HCT116 (cell line): ENCODE measurements at regions not wholly inside any gene's neighbourhood (a gene's known extent, or its start where the extent isn't known, plus 50 kb on each side); places are given as distances from the start of the nearest gene placed in this dataset.

ENCODE experiments used
- ATAC-seq: fragments of 200-7000 bp; cut with Tn5 transposase; 2 replicates; pipeline ENCODE4 v1.9.1; 2020; ENCODE audit warnings: mild to moderate bottlenecking, moderate library complexity
- BruUV-seq: library from RNA; stranded (reverse); fragments of 400-500 nt; replicated peaks from 2 replicates; lab custom pipeline; 2021; lab: Mats Ljungman, UMichigan
- CTCF ChIA-PET: fragments of 300-600 bp; sonication (Branson Sonifier 250); formaldehyde crosslinking; loops from one replicate; lab custom pipeline; 2021; ENCODE audit warnings: antibody characterized with exemption; lab: Charles Lee
- POLR2A ChIA-PET: fragments of 300-600, 350-600 bp; sonication (Branson Sonifier 250); formaldehyde crosslinking; loops from one replicate; lab custom pipeline; 2021; ENCODE audit warnings: antibody characterized with exemption; lab: Charles Lee
- RAD21 ChIA-PET, 2 experiments: fragments of 300-600 bp; sonication (Branson Sonifier 250); formaldehyde crosslinking; loops; one replicate each; lab custom pipeline; 2023; ENCODE audit warnings: low total read pairs in 2 of 2; ENCODE audit not compliant: uncharacterized antibody in 2 of 2, unreplicated experiment in 2 of 2, low non-redundant PET in 1 of 2; lab: Charles Lee
- DNase-seq: peaks from one replicate; pipeline ENCODE4 v3.0.0-alpha.2; 2010; ENCODE audit warnings: low read depth, low spot score
- H2AFZ ChIP-seq: fragments of 200-600 bp; shearing (Covaris generic), sonication (generic); 2 replicates; pipeline ENCODE4 v1.6.1; 2017; ENCODE audit warnings: low read depth, mixed run types, mixed read lengths, antibody characterized with exemption, low read length; ENCODE audit not compliant: poor library complexity, severe bottlenecking
- H3K27ac ChIP-seq: 2 replicates; pipeline ENCODE4 v1.5.1; 2012; ENCODE audit warnings: low read depth, low read length
- H3K27me3 ChIP-seq: fragments of 200-600 bp; sonication (generic); 2 replicates; pipeline ENCODE4 v1.6.1; 2016; ENCODE audit warnings: mixed run types, low read length, mixed read lengths; ENCODE audit not compliant: insufficient read depth
- H3K36me3 ChIP-seq, 2 experiments: fragments of 200-500 bp in 1 of 2; fragments of 200-600 bp in 1 of 2; sonication (Bioruptor generic) in 1 of 2; sonication (generic) in 1 of 2; 2 replicates each; pipeline versions ENCODE4 v1.5.1 to v1.6.1; 2014 to 2016; ENCODE audit warnings: low read length in 2 of 2, inconsistent platforms in 1 of 2, mixed read lengths in 1 of 2, mixed run types in 1 of 2; ENCODE audit not compliant: insufficient read depth in 2 of 2, control insufficient read depth in 1 of 2
- H3K4me1 ChIP-seq, 2 experiments: fragments of 200-600 bp in 1 of 2; sonication (generic) in 1 of 2; 2 replicates each; pipeline versions ENCODE4 v1.5.1 to v1.6.1; 2012 to 2017; ENCODE audit warnings: low read length in 2 of 2, inconsistent platforms in 1 of 2, mild to moderate bottlenecking in 1 of 2, mixed read lengths in 1 of 2, mixed run types in 1 of 2, moderate library complexity in 1 of 2; ENCODE audit not compliant: insufficient read depth in 2 of 2, control insufficient read depth in 1 of 2
- H3K4me2 ChIP-seq: fragments of 200-600 bp; sonication (generic); 2 replicates; pipeline ENCODE4 v1.6.1; 2017; ENCODE audit warnings: mixed run types, low read length, mixed read lengths
- H3K4me3 ChIP-seq, 2 experiments: fragments of 200-600 bp in 1 of 2; sonication (generic) in 1 of 2; replicated peaks in 1 of 2; 2 replicates each; pipeline ENCODE4 v1.5.1; 2011 to 2016; ENCODE audit warnings: low read length in 2 of 2, control low read depth in 1 of 2, low read depth in 1 of 2, mild to moderate bottlenecking in 1 of 2, mixed read lengths in 1 of 2, mixed run types in 1 of 2
- H3K79me2 ChIP-seq: fragments of 200-600 bp; sonication (generic); 2 replicates; pipeline ENCODE4 v1.6.1; 2017; ENCODE audit warnings: mild to moderate bottlenecking, mixed run types, low read length, moderate library complexity, mixed read lengths; ENCODE audit not compliant: insufficient read depth
- H3K9ac ChIP-seq: fragments of 200-600 bp; sonication (generic); 2 replicates; pipeline ENCODE4 v1.6.1; 2016; ENCODE audit warnings: low read length, mixed read lengths
- H3K9me2 ChIP-seq: fragments of 200-600 bp; sonication (generic), shearing (Covaris generic); 2 replicates; pipeline ENCODE4 v1.6.1; 2017; ENCODE audit warnings: mixed run types, mild to moderate bottlenecking, moderate library complexity; ENCODE audit not compliant: insufficient read depth
- H3K9me3 ChIP-seq, 2 experiments: fragments of 200-500 bp in 1 of 2; fragments of 200-600 bp in 1 of 2; sonication (Bioruptor generic) in 1 of 2; sonication (generic) in 1 of 2; 2 replicates each; pipeline ENCODE4 v1.6.1; 2014 to 2017; ENCODE audit warnings: low read length in 2 of 2, mixed read lengths in 2 of 2, inconsistent platforms in 1 of 2, low read depth in 1 of 2, mild to moderate bottlenecking in 1 of 2, mixed run types in 1 of 2, moderate library complexity in 1 of 2; ENCODE audit not compliant: control insufficient read depth in 1 of 2, insufficient read depth in 1 of 2
- H4K20me1 ChIP-seq: fragments of 200-600 bp; sonication (generic), shearing (Covaris generic); 2 replicates; pipeline ENCODE4 v1.6.1; 2017; ENCODE audit warnings: mixed run types, mild to moderate bottlenecking, moderate library complexity; ENCODE audit not compliant: insufficient read depth
- ATF3 ChIP-seq: IDR thresholded peaks from 2 replicates; pipeline ENCODE4 v1.6.1; 2012
- CTCF ChIP-seq, 3 experiments: fragments of 200-600 bp in 1 of 3; sonication (generic) in 1 of 3; IDR thresholded peaks in 2 of 3; conservative IDR thresholded peaks in 1 of 3; 2 replicates each; pipeline ENCODE4 v1.5.1; 2012 to 2017; ENCODE audit warnings: low read depth in 2 of 3, low read length in 2 of 3, antibody characterized with exemption in 1 of 3, borderline replicate concordance in 1 of 3, control low read depth in 1 of 3, mild to moderate bottlenecking in 1 of 3, mixed read lengths in 1 of 3, mixed run types in 1 of 3, moderate library complexity in 1 of 3; ENCODE audit not compliant: insufficient read depth in 1 of 3
- RAD21 ChIP-seq: IDR thresholded peaks from 2 replicates; pipeline ENCODE4 v1.6.1; 2012; ENCODE audit warnings: low read depth, mild to moderate bottlenecking
- TCF7L2 ChIP-seq: IDR thresholded peaks from 2 replicates; pipeline ENCODE4 v1.7.0; 2011; ENCODE audit warnings: borderline replicate concordance, inconsistent platforms; ENCODE audit not compliant: insufficient read depth, insufficient read length; ENCODE audit errors: extremely low read depth
- YY1 ChIP-seq: IDR thresholded peaks from 2 replicates; pipeline ENCODE4 v1.6.1; 2011; ENCODE audit warnings: low read length, low read depth, moderate library complexity, mild to moderate bottlenecking; ENCODE audit not compliant: insufficient replicate concordance; ENCODE audit errors: extremely low read depth
- intact Hi-C: fragments of 100-400 bp; cut with micrococcal nuclease; formaldehyde crosslinking; loops from 2 replicates; pipeline ENCODE4 v1.10.0; 2022

GRCh38 chr20:12698817-12699216 lies 310.0 kb upstream of the SPTLC3 start:
- BruUV-seq: no TSS peak
- Histone ChIP-seq H2AFZ (no peak overlapping the region), H3K36me3 (no peaks in the 10 kb centered on the region), H3K4me1 (no peaks in the 10 kb centered on the region), H3K4me2 (no peak overlapping the region), H3K9me3 (peaks cover 16 to 48% of the 10 kb centered on the region in 2 experiments; a peak in 2 of 4 replicates), H3K4me3 (no peak overlapping the region), H3K9ac (no peak overlapping the region), H3K27ac (no peak overlapping the region), H4K20me1 (no peaks in the 10 kb centered on the region), H3K27me3 (no peaks in the 10 kb centered on the region), H3K79me2 (no peaks in the 10 kb centered on the region), H3K9me2 (no peaks in the 10 kb centered on the region)
- intact Hi-C loops: no loop called here
- ChIA-PET POLR2A (no interaction called here), CTCF (no interaction called here), RAD21 (no interaction called here)
- no peak for ATAC-seq
- TF ChIP-seq CTCF (IDR thresholded peaks at IDR 0.05 in 2 of 3, conservative IDR thresholded peaks at IDR 0.05 in 1 of 3; ENCODE audit: borderline replicate concordance in 1 of 3, insufficient read depth in 1 of 3, low read depth in 2 of 3, low read length in 2 of 3) (no peak), ATF3 (no peak), RAD21 (no peak), TCF7L2 (no peak), YY1 (no peak)
- DNase-seq: no peak
